ENCODE measurements at regions not wholly inside any gene's neighbourhood (a gene's known extent, or its start where the extent isn't known, plus 50 kb on each side); places are given as distances from the start of the nearest gene placed in this dataset.

DNA sequence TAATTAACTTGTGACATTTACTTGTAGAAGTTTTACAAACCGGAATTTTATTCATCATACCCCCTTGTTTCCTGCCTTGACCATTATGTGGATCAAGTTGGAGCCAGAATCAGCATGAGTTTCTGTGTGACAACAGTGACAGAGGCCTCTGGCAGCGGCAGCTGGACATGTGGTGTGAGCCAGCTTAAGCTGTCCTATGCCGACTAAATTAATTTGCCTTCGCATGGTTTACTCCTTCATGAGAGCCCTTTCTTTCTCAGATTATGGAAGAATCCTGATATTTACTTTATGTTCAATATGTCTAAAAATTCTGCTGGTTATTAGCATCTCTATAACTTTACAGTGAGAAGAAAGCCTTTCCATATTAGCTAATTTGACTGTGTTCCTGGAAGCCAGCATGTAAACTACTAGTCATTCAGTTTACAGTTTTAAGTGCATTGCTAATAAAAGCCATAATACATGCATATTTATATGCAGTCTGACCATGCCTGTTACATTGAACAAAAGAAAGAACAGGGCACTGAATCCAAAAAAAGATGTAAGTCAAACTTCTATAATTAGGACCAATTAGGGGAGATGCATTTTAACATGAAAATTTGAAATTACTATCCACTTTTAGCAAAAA lies 495.8 kb upstream of the ACVR2A start:
- peaks cover 21% of the 10 kb centered on the region for H3K9me3 Mint-ChIP-seq
- peaks cover 4% of the 10 kb centered on the region for H3K4me1 Mint-ChIP-seq
- no peak overlapping the region for H3K27ac Mint-ChIP-seq
- DNase-seq (ENCODE audit: low spot score in 2 of 2, unreplicated experiment in 2 of 2), result no peak
- H3K36me3 Mint-ChIP-seq, result peaks cover 11% of the 10 kb centered on the region
- no peak overlapping the region for H3K4me3 Mint-ChIP-seq
- H3K27me3 Mint-ChIP-seq (ENCODE audit: low read depth), result no peaks in the 10 kb centered on the region
- no peak for TF ChIP-seq CTCF (IDR thresholded peaks at IDR 0.05; ENCODE audit: unreplicated experiment)

GRCh38 chr2:147346142-147346541 lies 498.7 kb upstream of the ACVR2A start:
- TF ChIP-seq CTCF (IDR thresholded peaks at IDR 0.05; ENCODE audit: unreplicated experiment), result no peak
- DNase-seq (ENCODE audit: low spot score in 2 of 2, unreplicated experiment in 2 of 2), result no peak
- Mint-ChIP-seq H3K27me3 (ENCODE audit: low read depth) (no peaks in the 10 kb centered on the region), H3K4me3 (no peak overlapping the region), H3K9me3 (peaks cover 25% of the 10 kb centered on the region), H3K36me3 (peaks cover 11% of the 10 kb centered on the region), H3K4me1 (peaks cover 4% of the 10 kb centered on the region), H3K27ac (no peak overlapping the region)

DNA sequence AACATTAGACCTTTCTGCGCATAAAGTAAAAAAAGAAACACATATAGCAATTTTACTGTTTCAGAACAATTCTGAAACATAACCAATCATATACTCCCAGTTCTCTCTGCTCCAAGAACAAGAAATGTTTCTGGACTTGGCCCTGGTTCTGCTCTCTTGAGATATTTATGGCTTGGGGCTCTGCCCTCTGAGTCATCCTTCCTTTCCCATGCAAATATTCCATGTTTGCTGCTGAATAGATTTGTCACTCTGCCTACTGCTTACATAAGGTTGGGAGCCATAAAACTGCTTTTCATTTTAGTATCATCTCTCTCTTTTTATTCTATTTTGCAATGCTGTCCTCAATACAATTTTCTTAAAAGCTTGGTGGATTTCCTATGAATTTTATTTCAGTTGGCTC lies 499.6 kb upstream of the ACVR2A start:
- no peak overlapping the region for H3K27ac Mint-ChIP-seq
- DNase-seq (ENCODE audit: low spot score in 2 of 2, unreplicated experiment in 2 of 2), result no peak
- peaks cover 25% of the 10 kb centered on the region for H3K9me3 Mint-ChIP-seq
- H3K27me3 Mint-ChIP-seq (ENCODE audit: low read depth), result no peaks in the 10 kb centered on the region
- no peak overlapping the region for H3K4me3 Mint-ChIP-seq
- peaks cover 11% of the 10 kb centered on the region for H3K36me3 Mint-ChIP-seq
- no peak for TF ChIP-seq CTCF (IDR thresholded peaks at IDR 0.05; ENCODE audit: unreplicated experiment)
- H3K4me1 Mint-ChIP-seq, result peaks cover 2% of the 10 kb centered on the region

- Mint-ChIP-seq H3K4me1 (peaks cover 14% of the 10 kb centered on the region), H3K36me3 (peaks cover 11% of the 10 kb centered on the region), H3K27me3 (ENCODE audit: low read depth) (no peaks in the 10 kb centered on the region), H3K4me3 (no peak overlapping the region), H3K27ac (no peak overlapping the region), H3K9me3 (peaks cover 25% of the 10 kb centered on the region)
- DNase-seq (ENCODE audit: low spot score in 2 of 2, unreplicated experiment in 2 of 2), result no peak
- no peak for TF ChIP-seq CTCF (IDR thresholded peaks at IDR 0.05; ENCODE audit: unreplicated experiment)
Measured at GRCh38 chr2:147342329-147342728, 502.5 kb upstream of the ACVR2A start.

DNA sequence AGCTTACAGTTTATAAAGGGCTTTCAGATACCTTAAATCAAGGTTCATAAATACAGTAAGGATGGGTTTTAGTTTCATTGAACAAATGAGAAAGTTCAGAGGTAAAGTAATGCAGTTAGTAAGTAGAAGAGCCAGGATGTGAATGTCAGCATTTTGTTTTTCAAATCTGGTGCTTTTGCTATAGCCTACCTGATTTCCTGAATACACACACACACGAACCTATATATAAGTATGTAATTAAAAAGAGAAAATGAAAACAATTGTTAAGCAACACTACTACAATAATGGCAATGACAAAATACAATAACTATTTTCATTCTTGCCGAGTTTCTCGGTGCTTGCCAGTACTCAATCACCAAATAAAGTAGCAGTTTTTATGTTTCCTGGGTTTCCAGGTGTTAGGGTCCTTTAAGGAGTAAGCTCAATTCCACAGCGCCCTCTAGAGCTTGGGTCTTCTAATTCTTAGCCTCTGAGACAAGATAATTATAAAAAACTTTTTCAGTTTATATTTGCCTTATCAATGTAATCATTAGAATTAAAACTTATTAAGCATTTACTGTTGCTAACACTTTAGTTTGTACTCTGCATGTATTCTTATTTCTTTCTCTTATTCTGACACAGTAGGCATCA lies 512.9 kb upstream of the ACVR2A start:
- Mint-ChIP-seq H3K9me3 (peaks cover 5% of the 10 kb centered on the region), H3K36me3 (no peaks in the 10 kb centered on the region), H3K4me1 (peaks cover 9% of the 10 kb centered on the region), H3K4me3 (no peak overlapping the region), H3K27me3 (ENCODE audit: low read depth) (no peaks in the 10 kb centered on the region), H3K27ac (no peak overlapping the region)
- TF ChIP-seq CTCF (IDR thresholded peaks at IDR 0.05; ENCODE audit: unreplicated experiment), result peak; percentile 28
- DNase-seq (ENCODE audit: low spot score in 2 of 2, unreplicated experiment in 2 of 2), result no peak

Measured in mesothelial cell of epicardium (in vitro differentiated cells).